Endothelial cell of umbilical vein (primary cell): ENCODE measurements at regions not wholly inside any gene's neighbourhood (a gene's known extent, or its start where the extent isn't known, plus 50 kb on each side); places are given as distances from the start of the nearest gene placed in this dataset.
A peak's percentile ranks its signal among the peaks of the same experiment; 100 is the strongest.

Source experiments
- BruUV-seq: library from RNA; stranded (reverse); fragments of 400-500 nt; replicated peaks from 2 replicates; lab custom pipeline; 2021; lab: Mats Ljungman, UMichigan
- CTCF ChIA-PET: fragments of 300-600, 350-600 bp; sonication (Branson Sonifier 250); formaldehyde crosslinking; loops from one replicate; lab custom pipeline; 2021; ENCODE audit warnings: antibody characterized with exemption, inconsistent platforms; lab: Charles Lee
- POLR2A ChIA-PET: fragments of 300-600, 350-600 bp; sonication (Branson Sonifier 250); formaldehyde crosslinking; loops from one replicate; lab custom pipeline; 2021; ENCODE audit warnings: antibody characterized with exemption, inconsistent platforms; lab: Charles Lee
- DNase-seq: peaks from one replicate; pipeline ENCODE4 v3.0.0-alpha.2; 2011; ENCODE audit warnings: low read depth, low spot score
- FAIRE-seq: peaks from 2 replicates; lab custom pipeline; 2011; peaks lifted over from hg19 to GRCh38; lab: Jason Lieb, UNC
- H2AFZ ChIP-seq: 2 replicates; pipeline ENCODE4 v1.6.0; 2012; ENCODE audit warnings: low read depth, low read length, control low read depth, inconsistent platforms
- H3K27ac ChIP-seq: 2 replicates; pipeline ENCODE4 v1.5.1; 2011; ENCODE audit warnings: low read depth, mild to moderate bottlenecking, control low read depth, low read length, moderate library complexity; ENCODE audit not compliant: insufficient read depth
- H3K27me3 ChIP-seq, 2 experiments: 2 replicates each; pipeline versions ENCODE4 v1.6.0 to v1.6.1; 2011; ENCODE audit warnings: low read length in 2 of 2, mixed read lengths in 1 of 2; ENCODE audit not compliant: control insufficient read depth in 2 of 2, insufficient read depth in 2 of 2
- H3K36me3 ChIP-seq, 2 experiments: 2 replicates in 1 of 2; 3 replicates in 1 of 2; pipeline ENCODE4 v1.5.1; 2011; ENCODE audit warnings: low read length in 2 of 2, mild to moderate bottlenecking in 1 of 2, moderate library complexity in 1 of 2; ENCODE audit not compliant: control insufficient read depth in 2 of 2, insufficient read depth in 2 of 2; ENCODE audit errors: extremely low read depth in 1 of 2
- H3K4me1 ChIP-seq: 3 replicates; pipeline ENCODE4 v1.5.1; 2011; ENCODE audit warnings: mild to moderate bottlenecking, low read length; ENCODE audit not compliant: control insufficient read depth, insufficient read depth; ENCODE audit errors: extremely low read depth
- H3K4me2 ChIP-seq: 2 replicates; pipeline ENCODE4 v1.6.1; 2011; ENCODE audit warnings: low read length, control low read depth, mixed read lengths; ENCODE audit not compliant: insufficient read depth
- H3K4me3 ChIP-seq, 3 experiments: fragments of 200-600 bp in 1 of 3; sonication (generic), shearing (Covaris generic) in 1 of 3; replicated peaks in 1 of 3; 2 replicates each; pipeline ENCODE4 v1.5.1; 2011 to 2016; ENCODE audit warnings: control low read depth in 3 of 3, low read length in 3 of 3, mild to moderate bottlenecking in 2 of 3, inconsistent platforms in 1 of 3, low read depth in 1 of 3, moderate library complexity in 1 of 3; ENCODE audit not compliant: insufficient read depth in 1 of 3
- H3K79me2 ChIP-seq: 2 replicates; pipeline ENCODE4 v1.6.0; 2012; ENCODE audit warnings: low read length, inconsistent platforms; ENCODE audit not compliant: control insufficient read depth, insufficient read depth
- H3K9ac ChIP-seq: replicated peaks from 2 replicates; pipeline ENCODE3; 2011; ENCODE audit warnings: low read length, control low read depth; ENCODE audit not compliant: insufficient read depth; ENCODE audit errors: extremely low read depth
- H3K9me1 ChIP-seq: replicated peaks from 3 replicates; pipeline ENCODE4 v1.6.0; 2011; ENCODE audit warnings: mild to moderate bottlenecking, low read length; ENCODE audit not compliant: control insufficient read depth, insufficient read depth; ENCODE audit errors: extremely low read depth
- H3K9me3 ChIP-seq: replicated peaks from 2 replicates; pipeline ENCODE4 v1.5.1; 2012; ENCODE audit warnings: low read length, inconsistent platforms; ENCODE audit not compliant: control insufficient read depth, insufficient read depth
- H4K20me1 ChIP-seq: replicated peaks from 2 replicates; pipeline ENCODE3; 2011; ENCODE audit warnings: mild to moderate bottlenecking, low read length; ENCODE audit not compliant: control insufficient read depth, insufficient read depth; ENCODE audit errors: extremely low read depth
- CTCF ChIP-seq, 2 donors: IDR thresholded peaks; 1 replicate in 1 of 2; 2 replicates in 1 of 2; pipeline ENCODE4 v1.5.1; 2011; ENCODE audit warnings: low read length in 2 of 2, mild to moderate bottlenecking in 2 of 2, moderate library complexity in 2 of 2, control low read depth in 1 of 2, inconsistent platforms in 1 of 2, low read depth in 1 of 2; ENCODE audit not compliant: insufficient read depth in 1 of 2; ENCODE audit errors: extremely low read depth in 1 of 2
- EZH2 ChIP-seq: IDR thresholded peaks from 2 replicates; pipeline ENCODE4 v1.6.1; 2012; ENCODE audit warnings: borderline replicate concordance, low read depth, mild to moderate bottlenecking, moderate library complexity, low read length, inconsistent platforms; ENCODE audit not compliant: severe bottlenecking
- FOS ChIP-seq: IDR thresholded peaks from 2 replicates; pipeline ENCODE4 v1.6.1; 2011; ENCODE audit warnings: mild to moderate bottlenecking, low read length, moderate library complexity, borderline replicate concordance; ENCODE audit not compliant: insufficient read depth
- GATA2 ChIP-seq: IDR thresholded peaks from 2 replicates; pipeline ENCODE4 v1.7.0; 2011; ENCODE audit warnings: low read depth, mild to moderate bottlenecking, moderate library complexity, mixed read lengths, low read length; ENCODE audit not compliant: insufficient read length, insufficient read depth
- JUN ChIP-seq: IDR thresholded peaks from 2 replicates; pipeline ENCODE4 v1.6.1; 2011; ENCODE audit warnings: borderline replicate concordance, low read depth; ENCODE audit not compliant: insufficient read length, insufficient read depth
- MAX ChIP-seq: IDR thresholded peaks from 2 replicates; pipeline ENCODE4 v1.6.1; 2011; ENCODE audit not compliant: insufficient read depth, insufficient read length
- MYC ChIP-seq: IDR thresholded peaks from one replicate; pipeline ENCODE4 v1.6.1; 2011; ENCODE audit warnings: mild to moderate bottlenecking, low read depth, low read length
- POLR2A ChIP-seq: IDR thresholded peaks from 2 replicates; pipeline ENCODE4 v1.6.1; 2012; ENCODE audit warnings: low read depth, mild to moderate bottlenecking, control low read depth, low read length
- POLR2AphosphoS5 ChIP-seq: IDR thresholded peaks from 2 replicates; pipeline ENCODE4 v1.6.1; 2012; ENCODE audit warnings: low read depth, mild to moderate bottlenecking, control low read depth, low read length, moderate library complexity; ENCODE audit not compliant: insufficient read depth
- dilution Hi-C: fragments of 300-500 bp; cut with MboI; formaldehyde crosslinking; loops from one replicate; pipeline ENCODE4 v1.15.0; 2019; ENCODE audit warnings: low sequenced_read_pairs; ENCODE audit not compliant: extremely low pct_ligation_motif_present
- intact Hi-C: fragments of 100-400 bp; cut with micrococcal nuclease; formaldehyde crosslinking; loops from one replicate; pipeline ENCODE4 v1.10.0; 2022

GRCh38 chr3:176734146-176734545, 463.1 kb downstream of the TBL1XR1 start:
- no TSS peak for BruUV-seq
- ChIA-PET CTCF (no interaction called here), POLR2A (no interaction called here)
- intact Hi-C loops = no loop called here
- Histone ChIP-seq H4K20me1 (no peaks in the 10 kb centered on the region), H3K4me2 (no peak overlapping the region), H3K9me1 (no peaks in the 10 kb centered on the region), H3K4me3 (no peak overlapping the region), H3K9me3 (no peaks in the 10 kb centered on the region), H3K27me3 (no peaks in the 10 kb centered on the region), H3K4me1 (no peaks in the 10 kb centered on the region), H3K27ac (no peak overlapping the region), H3K36me3 (no peaks in the 10 kb centered on the region), H3K79me2 (no peaks in the 10 kb centered on the region), H3K9ac (no peak overlapping the region), H2AFZ (no peak overlapping the region)
- TF ChIP-seq MAX (no peak), GATA2 (peak; percentile 30)
- DNase-seq = no peak
- FAIRE-seq = no peak
- dilution Hi-C loops = no loop called here

GRCh38 chr3:176724394-176724759, 472.9 kb downstream of the TBL1XR1 start:
- H3K27ac ChIP-seq = no peak overlapping the region
- ChIA-PET POLR2A (no interaction called here), CTCF (no interaction called here)
- no peaks in the 10 kb centered on the region for H3K79me2 ChIP-seq
- TF ChIP-seq MYC = no peak
- no peak for TF ChIP-seq POLR2A
- TF ChIP-seq FOS = no peak
- no peak for TF ChIP-seq MAX
- no peak for TF ChIP-seq GATA2
- TF ChIP-seq EZH2 = no peak
- TF ChIP-seq JUN = no peak
- no peak for TF ChIP-seq CTCF (IDR thresholded peaks at IDR 0.05; ENCODE audit: extremely low read depth in 1 of 2, insufficient read depth in 1 of 2, low read depth in 1 of 2, low read length in 2 of 2)
- TF ChIP-seq POLR2AphosphoS5 = no peak
- no peak overlapping the region for H3K9ac ChIP-seq
- DNase-seq (no peak), FAIRE-seq (no peak)
- no peak overlapping the region for H3K4me3 ChIP-seq
- no peaks in the 10 kb centered on the region for H4K20me1 ChIP-seq
- H3K4me1 ChIP-seq = no peaks in the 10 kb centered on the region
- no peak overlapping the region for H3K4me2 ChIP-seq
- H3K27me3 ChIP-seq = no peaks in the 10 kb centered on the region
- intact Hi-C loops = no loop called here
- no peaks in the 10 kb centered on the region for H3K9me3 ChIP-seq
- BruUV-seq = no TSS peak
- no peaks in the 10 kb centered on the region for H3K9me1 ChIP-seq
- no peak overlapping the region for H2AFZ ChIP-seq
- dilution Hi-C loops = no loop called here
- H3K36me3 ChIP-seq = no peaks in the 10 kb centered on the region
